22Rv1 (cell line): ENCODE measurements at regions not wholly inside any gene's neighbourhood (a gene's known extent, or its start where the extent isn't known, plus 50 kb on each side); places are given as distances from the start of the nearest gene placed in this dataset.

Experiments used
- H3K27ac ChIP-seq: fragments of 450-650 bp; 2 replicates; pipeline ENCODE4 v1.5.1; 2017
- ZFX ChIP-seq: fragments of 450-650 bp; IDR thresholded peaks from 2 replicates; pipeline ENCODE4 v1.6.1; 2017; ENCODE audit warnings: antibody characterized with exemption, borderline replicate concordance
- TF ChIP-seq, protein P1 (sequence below): fragments of 450-650 bp; IDR thresholded peaks from 2 replicates; pipeline ENCODE4 v1.5.1; 2017; ENCODE audit warnings: mild to moderate bottlenecking

GRCh38 chr2:235116885-235117492, 165.2 kb downstream of the SH3BP4 start:
- no peak overlapping the region for H3K27ac ChIP-seq
- TF ChIP-seq, protein P1, sequence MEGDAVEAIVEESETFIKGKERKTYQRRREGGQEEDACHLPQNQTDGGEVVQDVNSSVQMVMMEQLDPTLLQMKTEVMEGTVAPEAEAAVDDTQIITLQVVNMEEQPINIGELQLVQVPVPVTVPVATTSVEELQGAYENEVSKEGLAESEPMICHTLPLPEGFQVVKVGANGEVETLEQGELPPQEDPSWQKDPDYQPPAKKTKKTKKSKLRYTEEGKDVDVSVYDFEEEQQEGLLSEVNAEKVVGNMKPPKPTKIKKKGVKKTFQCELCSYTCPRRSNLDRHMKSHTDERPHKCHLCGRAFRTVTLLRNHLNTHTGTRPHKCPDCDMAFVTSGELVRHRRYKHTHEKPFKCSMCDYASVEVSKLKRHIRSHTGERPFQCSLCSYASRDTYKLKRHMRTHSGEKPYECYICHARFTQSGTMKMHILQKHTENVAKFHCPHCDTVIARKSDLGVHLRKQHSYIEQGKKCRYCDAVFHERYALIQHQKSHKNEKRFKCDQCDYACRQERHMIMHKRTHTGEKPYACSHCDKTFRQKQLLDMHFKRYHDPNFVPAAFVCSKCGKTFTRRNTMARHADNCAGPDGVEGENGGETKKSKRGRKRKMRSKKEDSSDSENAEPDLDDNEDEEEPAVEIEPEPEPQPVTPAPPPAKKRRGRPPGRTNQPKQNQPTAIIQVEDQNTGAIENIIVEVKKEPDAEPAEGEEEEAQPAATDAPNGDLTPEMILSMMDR, result peak; percentile 71
- TF ChIP-seq ZFX, result no peak

- no peak for TF ChIP-seq ZFX
- TF ChIP-seq, protein P1, result no peak
- no peak overlapping the region for H3K27ac ChIP-seq
These were observed 175.0 kb downstream of the SH3BP4 start for GRCh38 chr2:235126768-235127167.

DNA sequence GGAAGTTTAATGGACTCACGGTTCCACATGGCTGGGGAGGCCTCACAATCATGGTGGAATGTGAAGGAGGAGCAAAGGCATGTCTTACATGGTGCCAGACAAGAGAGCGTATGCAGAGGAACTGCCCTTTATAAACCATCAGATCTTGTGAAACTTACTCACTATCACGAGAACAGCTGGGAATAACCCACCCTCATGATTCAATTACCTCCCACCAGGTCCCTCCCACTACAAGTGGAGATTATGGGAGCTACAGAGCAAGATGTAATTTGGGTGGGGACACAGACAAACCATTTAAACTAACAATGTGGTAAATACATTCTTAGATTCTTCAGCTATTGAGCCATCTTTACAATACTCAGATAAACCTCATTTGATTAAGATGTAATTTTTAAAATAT, 176.1 kb downstream of the SH3BP4 start:
- TF ChIP-seq, protein P1, result no peak
- no peak for TF ChIP-seq ZFX
- H3K27ac ChIP-seq, result no peak overlapping the region

- TF ChIP-seq ZFX, result no peak
- TF ChIP-seq, protein P1, result no peak
- no peak overlapping the region for H3K27ac ChIP-seq
These were observed 178.0 kb downstream of the SH3BP4 start for GRCh38 chr2:235129850-235130249.

GRCh38 chr2:235131334-235132305, 179.8 kb downstream of the SH3BP4 start:
- TF ChIP-seq, protein P1, result no peak
- no peak for TF ChIP-seq ZFX
- no peak overlapping the region for H3K27ac ChIP-seq

DNA sequence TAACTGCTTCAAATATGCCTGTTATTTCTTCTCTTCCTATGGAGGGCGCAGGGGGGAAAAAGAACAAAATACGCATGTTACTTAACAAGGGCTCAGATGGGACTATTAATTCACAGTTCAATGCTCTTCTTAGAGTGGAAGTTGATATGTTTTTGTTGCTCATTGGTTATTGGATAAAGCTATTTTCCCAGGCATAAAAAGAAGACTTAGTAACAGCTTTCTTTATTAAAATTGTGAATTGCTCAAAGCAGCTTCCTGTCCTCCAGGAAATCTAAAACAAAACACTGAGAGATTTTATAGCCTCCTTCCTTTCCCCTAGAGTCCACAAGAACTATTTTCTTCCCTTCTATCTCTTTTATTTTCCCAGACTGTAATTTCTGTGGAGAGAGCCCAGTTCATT, 180.8 kb downstream of the SH3BP4 start:
- TF ChIP-seq, protein P1, result no peak
- TF ChIP-seq ZFX, result no peak
- H3K27ac ChIP-seq, result no peak overlapping the region

DNA sequence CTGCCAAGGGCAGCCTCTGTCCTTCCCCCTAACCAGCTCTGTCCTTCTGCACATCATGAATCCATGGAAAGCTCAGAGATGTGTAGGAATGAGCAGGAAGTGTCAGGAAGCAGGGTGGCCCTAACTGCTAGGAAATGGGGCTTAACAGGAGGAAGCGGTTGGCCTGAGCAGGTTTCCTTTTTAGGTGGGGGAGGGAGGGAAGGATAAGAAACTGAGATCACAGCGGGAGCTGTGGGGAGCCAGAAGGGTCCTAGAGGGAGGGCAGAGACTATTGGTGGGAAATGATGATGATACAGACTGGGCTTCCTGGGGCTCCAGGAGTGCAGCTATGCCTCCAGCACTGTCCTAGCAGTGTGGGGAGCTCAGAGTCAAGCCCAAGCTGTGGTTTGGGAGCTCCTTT, 182.0 kb downstream of the SH3BP4 start:
- no peak overlapping the region for H3K27ac ChIP-seq
- TF ChIP-seq, protein P1, result no peak
- TF ChIP-seq ZFX, result no peak
